ENCODE measurements at regions not wholly inside any gene's neighbourhood (a gene's known extent, or its start where the extent isn't known, plus 50 kb on each side); places are given as distances from the start of the nearest gene placed in this dataset.

- Histone ChIP-seq H3K36me3 (ENCODE audit: control insufficient read depth in 4 of 4, insufficient read depth in 3 of 4, low read depth in 1 of 4, low read length in 3 of 4) (no peaks in the 10 kb centered on the region), H3K9ac (ENCODE audit: low read depth in 1 of 2, low read length in 2 of 2) (no peak overlapping the region), H3K27ac (ENCODE audit: low read depth in 1 of 2, low read length in 2 of 2) (no peak overlapping the region), H3K4me1 (ENCODE audit: control insufficient read depth in 4 of 4, insufficient read depth in 4 of 4, low read length in 3 of 4) (no peaks in the 10 kb centered on the region), H3K9me3 (ENCODE audit: control insufficient read depth in 4 of 4, low read length in 3 of 4) (peaks cover 0 to 6% (median 0%) of the 10 kb centered on the region in 4 donors), H3K27me3 (ENCODE audit: control insufficient read depth in 4 of 4, insufficient read depth in 4 of 4, low read length in 3 of 4) (peaks cover 0 to 4% (median under 1%) of the 10 kb centered on the region in 4 donors), H3K4me3 (ENCODE audit: low read depth in 1 of 3, low read length in 3 of 3) (no peak overlapping the region)
- 83% methylated on average over 4 of the region's 4 CpGs for WGBS
- TF ChIP-seq ATF3 (IDR thresholded peaks at IDR 0.05) (no peak), HNF4A (conservative IDR thresholded peaks at IDR 0.05) (no peak), RXRA (IDR thresholded peaks at IDR 0.05) (no peak), FOXA2 (IDR thresholded peaks at IDR 0.05) (no peak), MAX (IDR thresholded peaks at IDR 0.05) (no peak), HNF4G (IDR thresholded peaks at IDR 0.05) (no peak), YY1 (IDR thresholded peaks at IDR 0.05) (no peak), JUND (IDR thresholded peaks at IDR 0.05) (no peak), NR2F2 (IDR thresholded peaks at IDR 0.05) (no peak), SP1 (IDR thresholded peaks at IDR 0.05) (no peak), EGR1 (IDR thresholded peaks at IDR 0.05; ENCODE audit: low read depth in 2 of 2) (no peak), TAF1 (conservative IDR thresholded peaks at IDR 0.05) (no peak), FOXA1 (IDR thresholded peaks at IDR 0.05) (no peak), GABPA (IDR thresholded peaks at IDR 0.05 in 1 of 2, conservative IDR thresholded peaks at IDR 0.05 in 1 of 2) (no peak), ZBTB33 (IDR thresholded peaks at IDR 0.05) (no peak), REST (IDR thresholded peaks at IDR 0.05) (no peak), RAD21 (IDR thresholded peaks at IDR 0.05) (no peak)
- no peak for DNase-seq (ENCODE audit: low spot score)
Observed at GRCh38 chr10:1947464-1948003, 210.2 kb upstream of the ADARB2 start.

- Histone ChIP-seq H3K4me3 (ENCODE audit: low read depth in 1 of 3, low read length in 3 of 3) (no peak overlapping the region), H3K27me3 (ENCODE audit: control insufficient read depth in 4 of 4, insufficient read depth in 4 of 4, low read length in 3 of 4) (peaks cover 0 to 2% (median 0%) of the 10 kb centered on the region in 4 donors), H3K9me3 (ENCODE audit: control insufficient read depth in 4 of 4, low read length in 3 of 4) (peaks cover 0 to 6% (median 0%) of the 10 kb centered on the region in 4 donors), H3K36me3 (ENCODE audit: control insufficient read depth in 4 of 4, insufficient read depth in 3 of 4, low read depth in 1 of 4, low read length in 3 of 4) (no peaks in the 10 kb centered on the region), H3K4me1 (ENCODE audit: control insufficient read depth in 4 of 4, insufficient read depth in 4 of 4, low read length in 3 of 4) (no peaks in the 10 kb centered on the region), H3K9ac (ENCODE audit: low read depth in 1 of 2, low read length in 2 of 2) (no peak overlapping the region), H3K27ac (ENCODE audit: low read depth in 1 of 2, low read length in 2 of 2) (no peak overlapping the region)
- WGBS, result 87% methylated on average over 11 of the region's 11 CpGs
- no peak for DNase-seq (ENCODE audit: low spot score)
- TF ChIP-seq REST (IDR thresholded peaks at IDR 0.05) (no peak), EGR1 (IDR thresholded peaks at IDR 0.05; ENCODE audit: low read depth in 2 of 2) (no peak), SP1 (IDR thresholded peaks at IDR 0.05) (no peak), NR2F2 (IDR thresholded peaks at IDR 0.05) (no peak), RAD21 (IDR thresholded peaks at IDR 0.05) (no peak), MAX (IDR thresholded peaks at IDR 0.05) (no peak), YY1 (IDR thresholded peaks at IDR 0.05) (no peak)
Observed at GRCh38 chr10:1944487-1944886, 207.2 kb upstream of the ADARB2 start.
